SHP77 treated with DMSO at 0.1 percent for 48 hours (cell line): ENCODE measurements at regions not wholly inside any gene's neighbourhood (a gene's known extent, or its start where the extent isn't known, plus 50 kb on each side); places are given as distances from the start of the nearest gene placed in this dataset.
"Not testable (repeated sequence)": the region's sequence is repeated elsewhere in the genome, so short reads cannot be mapped to it uniquely, and the experiment has no call there.

Source experiments
- DNase-seq: peaks from one replicate; lab custom pipeline; 2025; lab: John Stamatoyannopoulos, UW

DNA sequence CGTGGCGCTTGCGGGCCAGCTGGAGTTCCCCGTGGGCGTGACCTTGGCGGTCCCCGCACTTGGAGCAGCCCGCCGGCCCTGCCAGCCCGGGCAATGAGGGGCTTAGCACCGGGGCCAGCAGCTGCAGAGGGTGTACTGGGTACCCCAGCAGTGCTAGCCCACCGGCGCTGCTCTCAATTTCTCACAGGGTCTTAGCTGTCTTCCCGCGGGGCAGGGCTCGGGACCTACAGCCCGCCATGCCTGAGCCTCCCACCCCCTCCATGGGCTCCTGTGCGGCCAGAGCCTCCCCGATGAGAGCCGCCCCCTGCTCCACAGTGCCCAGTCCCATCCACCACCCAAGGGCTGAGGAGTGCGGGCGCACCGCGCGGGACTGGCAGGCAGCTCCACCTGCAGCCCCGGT is 94.0 kb upstream of the NIPBL start:
- not testable (repeated sequence) for DNase-seq

DNA sequence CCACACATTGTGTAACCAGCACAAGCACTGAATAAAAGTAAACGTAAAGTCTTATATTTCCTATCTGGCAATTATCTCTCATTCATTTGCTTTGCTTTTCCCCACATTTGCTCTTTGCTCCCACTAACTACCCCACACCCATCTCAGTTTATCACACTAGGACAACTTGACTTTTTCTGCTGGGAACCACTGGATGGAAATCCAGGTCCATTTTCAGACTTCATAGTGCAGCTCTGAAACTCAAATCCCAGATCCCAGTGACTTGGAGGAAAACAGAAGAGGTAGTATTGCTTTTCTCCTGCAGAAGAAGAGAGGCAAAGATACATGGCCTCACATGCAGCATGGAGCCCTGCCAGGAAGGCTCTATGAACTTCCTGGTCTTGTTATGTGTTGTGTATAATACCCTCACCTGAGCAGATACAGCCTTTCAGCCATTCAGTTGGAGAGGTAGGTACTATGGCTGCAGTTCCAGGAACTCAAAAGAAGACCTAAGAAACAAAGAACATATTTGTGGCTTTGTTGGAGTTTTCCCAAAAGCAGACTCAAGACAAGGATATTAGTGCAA is 90.0 kb upstream of the NIPBL start:
- no peak for DNase-seq

DNA sequence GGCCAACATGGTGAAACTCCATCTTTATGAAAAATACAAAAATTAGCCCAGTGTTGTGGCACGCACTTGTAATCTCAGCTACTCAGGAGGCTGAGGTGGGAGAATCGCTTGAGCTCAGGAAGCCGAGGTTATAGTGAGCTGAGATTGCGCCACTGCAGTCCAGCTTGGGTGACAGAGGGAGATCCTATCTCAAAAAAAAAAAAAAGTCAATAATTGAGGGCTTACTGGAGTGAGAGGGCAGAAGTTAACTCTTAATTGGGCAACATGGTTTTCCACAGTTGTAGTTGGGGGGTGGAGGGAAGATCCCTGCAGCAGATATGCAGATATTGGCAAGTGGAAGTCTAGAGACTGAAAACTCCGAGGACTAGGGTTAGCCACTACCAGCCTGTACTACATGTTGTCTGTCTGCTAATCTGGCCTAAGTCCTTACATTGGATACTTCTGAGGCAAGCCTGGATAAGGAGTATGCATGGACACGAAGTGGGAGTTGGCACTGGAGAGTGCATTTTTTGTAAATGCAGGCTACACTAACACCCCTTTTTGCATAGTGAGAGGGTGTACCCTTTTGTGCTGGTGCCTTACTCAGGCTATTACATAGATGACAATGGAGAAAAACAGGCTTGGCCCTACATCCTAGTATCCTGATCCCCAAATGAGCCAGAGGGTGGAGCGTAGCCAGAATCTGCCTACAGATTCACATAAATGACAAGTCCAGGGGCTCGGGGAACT is 89.0 kb upstream of the NIPBL start:
- DNase-seq, result no peak

- no peak for DNase-seq
These were observed 85.7 kb upstream of the NIPBL start for GRCh38 chr5:36790847-36791246.

- DNase-seq, result no peak
These were observed 83.9 kb upstream of the NIPBL start for GRCh38 chr5:36792560-36793180.

DNA sequence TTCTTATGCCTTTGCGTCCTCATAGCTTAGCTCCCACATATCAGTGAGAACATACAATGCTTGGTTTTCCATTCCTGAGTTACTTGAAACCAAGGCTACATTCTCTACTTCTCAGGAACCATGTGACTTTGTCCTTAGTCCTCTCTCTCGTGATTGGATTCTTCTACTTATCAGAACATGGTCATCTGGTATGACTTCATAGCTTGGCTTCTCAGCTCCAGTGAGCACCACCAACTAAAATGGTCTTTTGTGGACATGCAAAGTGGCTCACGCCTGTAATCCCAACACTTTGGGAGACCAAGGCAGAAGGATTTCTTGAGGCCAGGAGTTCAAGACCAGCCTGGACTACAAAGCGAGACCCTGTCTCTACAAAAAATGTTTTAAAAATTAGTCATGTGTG is 81.2 kb upstream of the NIPBL start:
- no peak for DNase-seq

GRCh38 chr5:36796155-36796554 is 80.4 kb upstream of the NIPBL start:
- no peak for DNase-seq

GRCh38 chr5:36801523-36801922 is 75.0 kb upstream of the NIPBL start:
- DNase-seq, result no peak

DNA sequence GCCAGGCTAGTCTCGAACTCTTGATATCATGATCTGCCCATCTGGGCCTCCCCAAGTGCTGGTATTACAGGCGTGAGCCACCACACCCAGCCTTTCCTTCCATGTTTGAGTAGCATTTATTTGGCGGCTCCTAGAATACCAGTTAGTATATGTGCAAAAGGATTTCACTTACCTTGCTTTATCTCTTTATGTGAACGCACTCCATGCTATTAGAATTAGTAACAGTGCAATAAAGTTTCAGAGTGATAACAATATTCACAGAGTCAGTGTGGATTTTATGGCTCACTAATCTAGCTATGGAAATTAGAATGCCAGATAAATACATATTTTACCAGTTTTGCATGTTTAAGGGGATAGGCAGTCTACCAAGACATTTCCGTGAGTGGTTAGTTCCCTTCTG is 74.4 kb upstream of the NIPBL start:
- no peak for DNase-seq

- not testable (repeated sequence) for DNase-seq
These were observed 63.3 kb upstream of the NIPBL start for GRCh38 chr5:36813249-36813648.

DNA sequence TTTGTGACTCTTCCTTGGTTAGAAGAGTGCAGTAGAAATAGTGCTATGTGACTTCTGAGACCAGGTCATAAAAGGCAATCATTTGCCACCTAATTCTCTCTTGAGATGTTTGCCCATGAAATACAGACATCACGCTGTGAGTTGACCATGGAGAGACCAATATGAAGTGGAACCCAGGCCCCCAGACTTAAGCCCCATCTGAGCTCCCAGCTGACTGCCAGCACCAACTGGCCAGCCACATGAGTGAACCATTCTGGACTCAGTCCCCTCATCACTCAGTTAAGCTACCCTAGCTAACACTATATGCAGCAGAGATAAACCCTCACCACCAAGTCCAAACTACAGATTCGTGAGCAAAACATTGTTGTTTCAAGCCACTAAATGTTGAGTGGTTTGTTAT is 60.7 kb upstream of the NIPBL start:
- no peak for DNase-seq

DNA sequence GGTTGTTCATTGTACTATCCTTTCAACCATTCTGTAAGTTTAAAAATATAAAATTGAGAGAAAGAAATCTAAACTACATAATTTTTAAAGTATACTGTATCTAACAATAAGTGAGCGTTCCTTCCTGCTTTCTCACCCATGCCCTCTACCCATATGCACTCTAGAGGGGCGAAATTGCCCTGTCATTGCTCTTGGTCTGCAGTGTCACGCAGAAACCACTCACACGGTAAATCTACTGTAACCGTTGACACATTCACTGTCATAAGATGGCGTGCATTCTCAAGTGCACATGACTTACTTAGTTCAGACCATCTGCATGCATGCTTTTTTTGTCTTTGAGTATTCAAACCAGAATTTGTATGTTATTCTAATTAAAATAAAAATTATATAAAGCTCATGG is 55.7 kb upstream of the NIPBL start:
- DNase-seq, result peak; percentile 47

- DNase-seq, result no peak
These were observed 49.9 kb upstream of the NIPBL start for GRCh38 chr5:36826694-36827093.
